ENCODE measurements at regions not wholly inside any gene's neighbourhood (a gene's known extent, or its start where the extent isn't known, plus 50 kb on each side); places are given as distances from the start of the nearest gene placed in this dataset.

DNA sequence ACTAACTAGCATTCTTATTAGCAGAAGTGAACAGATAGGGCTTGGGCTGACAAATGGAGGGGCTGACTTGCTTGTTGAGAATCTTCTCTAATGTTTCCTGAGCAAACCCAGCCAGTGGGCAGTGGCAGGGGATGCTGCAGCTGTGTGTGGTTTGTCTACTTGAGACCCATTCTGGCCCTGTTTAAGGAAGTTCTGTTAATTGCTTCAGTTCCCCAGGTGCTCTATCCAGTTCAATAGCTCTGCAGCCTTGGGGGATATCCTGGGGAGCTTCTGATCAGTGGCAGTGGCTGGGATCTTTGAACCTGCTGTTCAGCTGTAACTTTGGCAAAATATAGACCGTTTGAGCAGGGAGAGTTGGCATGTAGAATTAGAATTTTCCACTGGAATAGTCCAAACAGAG is 137.4 kb downstream of the ZNF326 start:
- H3K4me3 ChIP-seq (ENCODE audit: low read depth, low read length) = no peak overlapping the region
- TF ChIP-seq, protein P1, sequence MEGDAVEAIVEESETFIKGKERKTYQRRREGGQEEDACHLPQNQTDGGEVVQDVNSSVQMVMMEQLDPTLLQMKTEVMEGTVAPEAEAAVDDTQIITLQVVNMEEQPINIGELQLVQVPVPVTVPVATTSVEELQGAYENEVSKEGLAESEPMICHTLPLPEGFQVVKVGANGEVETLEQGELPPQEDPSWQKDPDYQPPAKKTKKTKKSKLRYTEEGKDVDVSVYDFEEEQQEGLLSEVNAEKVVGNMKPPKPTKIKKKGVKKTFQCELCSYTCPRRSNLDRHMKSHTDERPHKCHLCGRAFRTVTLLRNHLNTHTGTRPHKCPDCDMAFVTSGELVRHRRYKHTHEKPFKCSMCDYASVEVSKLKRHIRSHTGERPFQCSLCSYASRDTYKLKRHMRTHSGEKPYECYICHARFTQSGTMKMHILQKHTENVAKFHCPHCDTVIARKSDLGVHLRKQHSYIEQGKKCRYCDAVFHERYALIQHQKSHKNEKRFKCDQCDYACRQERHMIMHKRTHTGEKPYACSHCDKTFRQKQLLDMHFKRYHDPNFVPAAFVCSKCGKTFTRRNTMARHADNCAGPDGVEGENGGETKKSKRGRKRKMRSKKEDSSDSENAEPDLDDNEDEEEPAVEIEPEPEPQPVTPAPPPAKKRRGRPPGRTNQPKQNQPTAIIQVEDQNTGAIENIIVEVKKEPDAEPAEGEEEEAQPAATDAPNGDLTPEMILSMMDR (IDR thresholded peaks at IDR 0.05; ENCODE audit: borderline replicate concordance, insufficient read depth, low read depth, low read length) = no peak

DNA sequence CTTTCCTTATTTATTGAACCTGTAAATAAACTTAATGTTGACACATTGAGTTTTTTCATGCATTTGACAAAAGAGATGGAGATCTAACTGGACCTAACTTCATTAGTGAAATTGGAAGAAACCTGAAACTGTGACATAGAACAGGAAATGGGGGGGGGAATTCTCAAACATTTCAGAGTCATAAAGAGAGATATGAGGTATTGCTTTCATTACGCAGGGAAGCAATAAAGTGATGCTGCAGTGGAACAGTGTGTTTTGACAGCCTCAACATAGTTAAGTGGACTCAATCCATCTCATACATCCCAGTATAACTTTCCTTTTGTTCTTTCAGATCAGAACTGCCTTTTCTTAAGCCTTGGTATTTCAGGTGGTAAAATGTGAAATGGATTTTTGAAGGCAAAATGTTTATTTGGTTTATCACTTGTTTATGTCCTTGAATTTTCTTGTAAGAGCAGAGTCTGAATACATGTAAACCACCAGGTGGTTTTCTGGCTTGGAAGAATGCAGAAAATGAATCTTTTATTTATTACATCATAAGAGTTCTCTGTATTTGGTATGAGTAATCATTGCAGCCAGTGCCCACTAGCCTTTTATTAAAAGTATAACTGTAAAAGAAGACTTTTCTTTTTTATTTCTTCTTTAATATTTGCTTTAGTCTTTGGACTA is 132.5 kb downstream of the ZNF326 start:
- H3K4me3 ChIP-seq (ENCODE audit: low read depth, low read length) = no peak overlapping the region
- TF ChIP-seq, protein P1 (IDR thresholded peaks at IDR 0.05; ENCODE audit: borderline replicate concordance, insufficient read depth, low read depth, low read length) = no peak

DNA sequence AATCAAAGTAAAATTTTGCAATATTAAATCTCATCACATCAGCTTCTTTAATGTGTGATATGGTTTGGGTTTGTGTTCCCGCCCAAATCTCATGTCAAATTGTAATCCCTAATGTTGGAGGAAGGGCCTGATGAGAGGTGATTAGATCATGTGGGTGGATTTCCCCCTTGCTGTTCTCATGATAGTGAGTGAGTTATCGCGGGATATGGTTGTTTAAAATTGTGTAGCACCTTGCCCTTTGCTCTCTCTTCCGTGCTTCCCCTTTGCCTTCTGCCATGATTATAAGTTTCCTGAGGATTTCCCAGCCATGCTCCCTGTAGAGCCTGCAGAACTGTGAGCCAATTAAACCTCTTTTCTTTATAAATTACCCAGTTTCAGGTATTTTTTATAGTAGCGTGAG is 131.9 kb downstream of the ZNF326 start:
- no peak overlapping the region for H3K4me3 ChIP-seq (ENCODE audit: low read depth, low read length)
- TF ChIP-seq, protein P1 (IDR thresholded peaks at IDR 0.05; ENCODE audit: borderline replicate concordance, insufficient read depth, low read depth, low read length) = no peak

DNA sequence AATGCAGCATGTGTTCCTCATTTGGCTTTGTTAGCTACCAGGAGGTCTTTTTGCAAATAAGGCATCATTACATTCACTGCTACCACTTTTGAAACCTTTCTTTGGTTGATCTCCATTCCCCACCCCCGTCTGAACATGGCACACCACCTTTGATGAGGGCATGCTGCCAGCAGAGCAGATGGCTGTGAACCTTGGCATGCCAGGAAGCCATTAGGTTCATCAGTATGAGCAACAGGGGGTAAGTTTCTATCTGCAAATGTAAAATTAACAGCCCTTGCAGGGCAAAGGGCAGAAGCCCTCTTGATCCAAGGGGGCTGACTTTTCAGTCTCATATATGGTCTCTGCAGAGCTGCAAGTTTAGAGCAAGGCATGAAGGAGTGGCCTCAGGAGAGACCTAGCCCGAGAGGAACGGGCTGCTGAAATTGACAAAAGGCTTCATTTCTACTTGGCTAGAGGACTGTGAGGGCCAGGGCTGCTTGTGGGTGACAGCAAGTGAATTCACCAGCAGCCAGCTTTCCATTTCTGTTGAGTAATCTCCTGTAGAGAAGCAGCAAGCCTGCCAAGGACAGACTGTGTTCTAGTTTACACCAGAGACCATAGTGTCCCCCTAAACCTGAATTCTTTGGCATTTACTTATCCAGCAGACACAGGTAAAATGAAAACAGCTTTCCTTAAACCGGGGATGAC is 127.9 kb downstream of the ZNF326 start:
- no peak overlapping the region for H3K4me3 ChIP-seq (ENCODE audit: low read depth, low read length)
- TF ChIP-seq, protein P1 (IDR thresholded peaks at IDR 0.05; ENCODE audit: borderline replicate concordance, insufficient read depth, low read depth, low read length) = no peak

DNA sequence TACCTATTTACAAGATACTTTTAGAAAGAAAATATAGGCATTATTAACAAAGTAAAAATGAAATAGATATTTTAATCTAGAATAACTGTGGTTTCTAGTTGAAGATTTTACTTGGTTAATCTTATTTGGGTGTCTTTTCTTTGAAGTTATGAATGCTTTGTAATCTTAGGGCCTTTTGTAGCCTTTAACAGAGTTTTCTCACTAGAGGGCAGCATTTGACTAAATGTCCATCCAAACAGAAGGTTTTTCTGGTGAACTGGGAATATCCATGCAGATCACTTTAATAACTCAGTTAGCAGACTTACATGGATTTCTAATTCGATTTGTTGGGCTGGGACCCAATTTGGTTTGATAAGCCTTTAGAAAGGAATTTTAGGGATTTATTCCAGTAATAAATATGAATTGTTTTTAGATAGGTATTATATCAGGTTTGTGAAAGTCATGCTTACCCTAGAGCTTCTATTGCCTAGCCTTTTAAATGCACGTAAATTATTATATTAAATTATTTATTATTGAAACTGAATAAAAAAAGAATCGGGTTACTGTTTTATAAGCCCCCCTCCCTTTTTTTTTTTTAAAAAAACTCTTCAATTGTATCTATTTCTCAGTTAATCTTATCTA is 119.7 kb downstream of the ZNF326 start:
- TF ChIP-seq, protein P1 (IDR thresholded peaks at IDR 0.05; ENCODE audit: borderline replicate concordance, insufficient read depth, low read depth, low read length) = peak; percentile 47; the same call in 1 of the 2 replicates
- no peak overlapping the region for H3K4me3 ChIP-seq (ENCODE audit: low read depth, low read length)

DNA sequence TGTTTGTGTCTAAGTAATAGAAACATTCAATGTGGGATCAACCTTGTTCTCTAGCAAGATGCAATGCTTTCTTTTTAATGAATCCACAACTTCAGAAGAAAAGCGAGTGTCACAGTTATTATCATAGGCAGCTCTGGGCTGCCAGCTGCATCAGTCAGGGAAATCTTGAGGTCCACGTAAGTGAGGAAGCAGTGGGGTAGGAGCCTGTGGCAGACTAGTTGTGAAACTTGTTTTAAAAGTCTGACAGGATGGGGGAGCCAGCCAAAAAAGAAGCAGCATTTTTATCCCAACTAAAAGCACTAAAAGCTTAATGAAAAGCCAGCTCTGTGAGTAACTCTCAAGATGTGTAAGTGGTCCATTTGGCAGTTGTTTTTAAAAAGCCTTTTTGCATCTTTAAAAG is 113.1 kb downstream of the ZNF326 start:
- no peak overlapping the region for H3K4me3 ChIP-seq (ENCODE audit: low read depth, low read length)
- TF ChIP-seq, protein P1 (IDR thresholded peaks at IDR 0.05; ENCODE audit: borderline replicate concordance, insufficient read depth, low read depth, low read length) = no peak
